Activated naive CD8-positive, alpha-beta T cell treated with anti-CD3 and anti-CD28 coated beads, Interleukin-2, amount 50 U/mL, for 24 hours (primary cell): ENCODE measurements at regions not wholly inside any gene's neighbourhood (a gene's known extent, or its start where the extent isn't known, plus 50 kb on each side); places are given as distances from the start of the nearest gene placed in this dataset.

Source experiments
- ATAC-seq: fragments of 150-1000 bp; cut with Tn5 transposase; one replicate; pipeline ENCODE4 v1.10.0; 2021
- DNase-seq: peaks from one replicate; pipeline ENCODE4 v3.0.0; 2021
- H3K27ac Mint-ChIP-seq: one replicate; pipeline ENCODE4 v1.8.0; 2021; ENCODE audit warnings: mild to moderate bottlenecking, mixed read lengths
- H3K27me3 Mint-ChIP-seq: one replicate; pipeline ENCODE4 v1.8.0; 2021; ENCODE audit warnings: mixed read lengths
- H3K36me3 Mint-ChIP-seq: one replicate; pipeline ENCODE4 v1.8.0; 2021; ENCODE audit warnings: low read depth, mixed read lengths
- H3K4me1 Mint-ChIP-seq: one replicate; pipeline ENCODE4 v1.8.0; 2021; ENCODE audit warnings: mixed read lengths
- H3K4me3 Mint-ChIP-seq: one replicate; pipeline ENCODE4 v1.8.0; 2021; ENCODE audit warnings: mild to moderate bottlenecking, moderate library complexity, mixed read lengths
- H3K9me3 Mint-ChIP-seq: one replicate; pipeline ENCODE4 v1.8.0; 2021; ENCODE audit warnings: mixed read lengths

DNA sequence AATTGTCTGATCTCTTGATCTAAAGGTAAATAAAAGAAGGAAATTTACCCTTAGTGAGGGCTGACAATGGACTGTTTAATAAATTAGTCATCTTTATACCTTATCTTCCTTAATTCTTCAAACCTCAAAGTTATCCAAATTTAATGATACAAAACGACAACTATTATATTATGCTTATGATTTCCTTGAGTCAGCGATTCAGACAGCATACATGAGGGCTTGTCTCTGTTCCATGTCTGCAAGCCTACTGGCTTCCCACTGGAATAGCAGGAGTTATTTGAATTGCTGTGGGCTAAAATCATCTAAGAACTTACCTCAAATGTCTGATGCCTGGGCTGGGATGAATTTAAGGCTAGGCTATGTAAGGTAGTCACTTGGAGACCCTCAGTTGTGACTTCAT is 197.2 kb upstream of the MDGA2 start:
- no peaks in the 10 kb centered on the region for H3K4me1 Mint-ChIP-seq
- DNase-seq = no peak
- ATAC-seq = no peak
- no peaks in the 10 kb centered on the region for H3K9me3 Mint-ChIP-seq
- no peaks in the 10 kb centered on the region for H3K36me3 Mint-ChIP-seq
- H3K27me3 Mint-ChIP-seq = no peaks in the 10 kb centered on the region
- H3K4me3 Mint-ChIP-seq = no peak overlapping the region
- H3K27ac Mint-ChIP-seq = no peak overlapping the region

DNA sequence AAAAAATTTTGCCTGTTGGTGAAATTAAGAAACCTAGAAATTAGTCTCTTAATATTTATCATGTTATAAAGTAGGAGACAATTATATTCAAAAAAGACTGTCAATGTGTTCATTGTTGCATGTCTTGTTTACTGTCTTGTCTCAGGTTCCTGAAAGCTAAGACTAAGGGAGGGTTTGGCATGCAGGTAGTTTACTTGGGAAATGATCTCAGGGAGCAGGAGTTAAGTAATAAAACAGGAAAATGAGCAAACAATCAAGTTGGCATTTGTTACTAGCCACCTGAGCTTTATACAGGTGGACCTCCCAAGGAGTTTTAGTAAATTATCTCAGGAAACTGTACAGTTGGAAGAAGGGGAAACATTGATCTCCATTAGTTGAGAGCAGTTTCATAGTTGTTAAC is 188.0 kb upstream of the MDGA2 start:
- Mint-ChIP-seq H3K36me3 (no peaks in the 10 kb centered on the region), H3K4me3 (no peak overlapping the region), H3K27me3 (no peaks in the 10 kb centered on the region), H3K9me3 (no peaks in the 10 kb centered on the region), H3K27ac (no peak overlapping the region), H3K4me1 (no peaks in the 10 kb centered on the region)
- ATAC-seq = no peak
- no peak for DNase-seq

DNA sequence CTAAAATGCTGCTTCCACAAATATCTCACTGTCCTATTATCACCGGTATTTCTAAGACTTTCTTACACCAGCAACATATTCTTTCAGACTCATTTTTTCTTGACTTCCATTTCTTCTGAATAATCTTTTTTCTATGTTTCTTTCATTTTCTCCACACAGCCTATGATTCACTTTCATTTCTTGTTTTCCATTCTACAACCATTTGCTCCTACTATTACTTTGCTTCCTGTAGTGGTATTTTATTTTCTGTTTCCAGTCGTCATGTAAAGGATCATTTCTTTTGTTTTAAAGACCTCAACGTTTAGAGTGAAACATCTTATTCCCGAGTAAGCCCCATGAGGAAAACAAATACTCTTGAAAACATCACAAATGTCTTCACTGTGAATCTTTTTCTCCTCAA is 182.2 kb upstream of the MDGA2 start:
- no peak overlapping the region for H3K27ac Mint-ChIP-seq
- H3K9me3 Mint-ChIP-seq = no peaks in the 10 kb centered on the region
- H3K4me3 Mint-ChIP-seq = no peak overlapping the region
- DNase-seq (no peak), ATAC-seq (no peak)
- H3K4me1 Mint-ChIP-seq = no peaks in the 10 kb centered on the region
- H3K36me3 Mint-ChIP-seq = no peaks in the 10 kb centered on the region
- no peaks in the 10 kb centered on the region for H3K27me3 Mint-ChIP-seq

DNA sequence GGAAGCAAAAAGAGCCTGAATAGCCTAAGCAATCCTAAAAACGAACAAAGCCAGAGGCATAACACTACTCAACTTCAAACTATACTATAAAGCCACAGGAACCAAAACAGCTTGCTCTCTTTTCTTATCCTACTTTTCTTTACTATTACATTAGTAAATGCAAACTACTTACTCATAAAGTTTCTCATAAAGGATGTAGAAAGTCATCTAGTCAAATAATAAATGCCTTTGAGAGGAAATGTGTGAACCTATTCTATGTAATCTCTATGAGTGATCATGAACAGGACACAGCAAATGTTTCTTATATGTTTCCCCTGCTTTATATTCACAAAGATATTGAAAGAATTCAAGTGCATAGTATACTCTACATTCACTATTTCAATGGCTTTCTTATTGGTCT is 176.9 kb upstream of the MDGA2 start:
- Mint-ChIP-seq H3K27me3 (no peaks in the 10 kb centered on the region), H3K27ac (no peak overlapping the region), H3K4me3 (no peak overlapping the region), H3K9me3 (peaks cover 10% of the 10 kb centered on the region), H3K4me1 (no peaks in the 10 kb centered on the region), H3K36me3 (no peaks in the 10 kb centered on the region)
- ATAC-seq = no peak
- DNase-seq = no peak

DNA sequence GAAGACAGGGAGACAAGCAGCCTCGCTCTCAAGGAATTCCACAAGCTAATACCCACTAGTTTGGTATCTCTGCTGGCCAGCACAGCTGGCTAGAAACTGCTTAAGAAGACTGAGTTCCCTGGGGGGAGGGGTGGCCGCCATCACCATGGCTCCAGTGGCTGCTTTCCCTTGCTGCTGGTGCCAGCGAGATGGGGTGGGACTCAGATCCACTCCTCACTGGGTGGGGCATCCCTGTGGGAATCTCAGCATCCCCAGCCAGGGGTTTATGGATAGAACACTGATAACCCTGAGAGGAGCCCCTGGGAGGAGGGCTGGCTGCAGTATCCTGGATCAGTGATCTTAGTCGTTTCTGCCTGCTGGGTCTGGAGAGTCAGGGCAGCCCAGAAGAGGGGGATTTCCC is 170.6 kb upstream of the MDGA2 start:
- ATAC-seq = no peak
- Mint-ChIP-seq H3K4me1 (no peaks in the 10 kb centered on the region), H3K9me3 (peaks cover 22% of the 10 kb centered on the region), H3K27ac (no peak overlapping the region), H3K4me3 (no peak overlapping the region), H3K36me3 (no peaks in the 10 kb centered on the region), H3K27me3 (no peaks in the 10 kb centered on the region)
- no peak for DNase-seq

DNA sequence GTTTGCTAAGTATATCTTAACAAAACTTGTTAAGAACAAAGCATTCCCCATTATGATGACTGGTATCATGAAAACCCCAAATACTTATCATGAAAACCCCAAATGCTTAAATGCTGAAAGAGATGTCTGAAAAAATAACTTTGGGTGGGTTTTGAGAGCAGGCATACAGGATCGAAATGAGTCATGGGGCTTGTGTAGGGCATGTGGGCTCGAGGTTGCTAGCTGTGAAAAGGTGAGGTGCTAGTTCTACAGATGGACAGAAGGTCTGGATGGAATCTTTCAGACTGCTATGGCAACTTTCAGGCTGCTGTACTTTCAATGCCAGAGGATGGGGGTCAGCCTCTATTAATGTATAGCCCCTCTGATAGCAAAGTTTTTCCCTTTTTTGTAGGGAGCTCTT is 167.8 kb upstream of the MDGA2 start:
- no peaks in the 10 kb centered on the region for H3K36me3 Mint-ChIP-seq
- H3K27me3 Mint-ChIP-seq = no peaks in the 10 kb centered on the region
- no peaks in the 10 kb centered on the region for H3K4me1 Mint-ChIP-seq
- DNase-seq = no peak
- peaks cover 12% of the 10 kb centered on the region for H3K9me3 Mint-ChIP-seq
- H3K27ac Mint-ChIP-seq = no peak overlapping the region
- H3K4me3 Mint-ChIP-seq = no peak overlapping the region
- ATAC-seq = no peak

DNA sequence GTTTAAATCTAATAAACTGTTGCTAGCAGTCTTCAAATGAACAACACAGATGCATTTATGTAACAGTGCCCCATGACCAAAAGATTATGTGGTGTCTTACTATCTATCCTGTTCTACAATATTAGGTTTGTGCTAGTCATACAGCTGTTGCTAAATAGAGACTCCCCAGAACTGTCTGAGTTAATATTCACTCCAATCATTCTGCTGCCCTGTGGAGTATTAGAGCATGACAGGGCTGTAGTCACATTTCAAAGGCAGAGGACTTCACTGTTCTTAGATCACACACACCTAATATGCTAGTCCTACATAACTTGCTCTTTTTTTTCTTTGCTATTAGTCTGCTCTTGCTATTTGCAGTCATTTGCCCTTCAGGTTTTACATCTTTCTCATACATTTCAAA is 157.6 kb upstream of the MDGA2 start:
- Mint-ChIP-seq H3K4me1 (no peaks in the 10 kb centered on the region), H3K27ac (no peak overlapping the region), H3K27me3 (no peaks in the 10 kb centered on the region), H3K4me3 (no peak overlapping the region), H3K36me3 (no peaks in the 10 kb centered on the region), H3K9me3 (peaks cover 3% of the 10 kb centered on the region)
- no peak for DNase-seq
- no peak for ATAC-seq

DNA sequence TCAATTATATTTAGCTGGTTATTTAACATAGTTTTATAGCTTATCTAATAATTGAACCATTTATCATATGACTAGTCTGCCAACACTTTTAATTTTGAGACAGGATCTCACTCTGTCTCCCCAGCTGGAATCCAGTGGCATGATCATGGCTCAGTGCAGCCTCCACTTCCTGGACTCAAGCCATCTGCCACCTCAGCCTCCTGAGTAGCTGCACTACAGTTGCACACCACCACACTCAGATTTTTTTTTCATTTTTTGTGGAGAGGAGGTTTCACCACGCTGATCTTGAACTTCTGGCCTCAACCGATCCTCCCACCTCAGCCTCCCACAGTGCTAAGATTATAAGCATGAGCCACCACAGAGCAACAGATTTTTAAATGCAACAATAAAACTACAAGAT is 151.4 kb upstream of the MDGA2 start:
- Mint-ChIP-seq H3K9me3 (peaks cover 3% of the 10 kb centered on the region), H3K36me3 (no peaks in the 10 kb centered on the region), H3K4me1 (no peaks in the 10 kb centered on the region), H3K4me3 (no peak overlapping the region), H3K27me3 (no peaks in the 10 kb centered on the region), H3K27ac (no peak overlapping the region)
- ATAC-seq = no peak
- no peak for DNase-seq

DNA sequence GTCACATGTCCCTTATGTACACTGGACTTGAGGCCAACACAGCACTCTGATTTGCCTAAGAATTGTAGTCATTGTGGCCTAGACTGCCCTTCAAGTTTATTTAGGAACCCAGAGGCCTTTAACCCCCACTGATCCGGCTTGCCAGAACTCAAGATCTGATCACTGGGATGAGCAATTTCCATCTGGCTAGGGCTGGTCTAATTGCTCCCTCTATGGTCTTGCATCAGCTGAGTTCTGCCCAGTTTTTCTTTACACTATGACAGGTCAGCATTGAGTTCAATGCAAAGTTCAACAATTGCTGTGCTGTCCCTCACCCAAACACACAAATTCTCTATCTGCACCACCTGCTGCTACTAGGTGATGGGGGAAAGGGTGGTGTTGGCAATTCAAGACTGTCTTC is 146.9 kb upstream of the MDGA2 start:
- DNase-seq (no peak), ATAC-seq (no peak)
- Mint-ChIP-seq H3K27me3 (no peaks in the 10 kb centered on the region), H3K27ac (no peak overlapping the region), H3K36me3 (no peaks in the 10 kb centered on the region), H3K4me1 (no peaks in the 10 kb centered on the region), H3K9me3 (no peaks in the 10 kb centered on the region), H3K4me3 (no peak overlapping the region)

DNA sequence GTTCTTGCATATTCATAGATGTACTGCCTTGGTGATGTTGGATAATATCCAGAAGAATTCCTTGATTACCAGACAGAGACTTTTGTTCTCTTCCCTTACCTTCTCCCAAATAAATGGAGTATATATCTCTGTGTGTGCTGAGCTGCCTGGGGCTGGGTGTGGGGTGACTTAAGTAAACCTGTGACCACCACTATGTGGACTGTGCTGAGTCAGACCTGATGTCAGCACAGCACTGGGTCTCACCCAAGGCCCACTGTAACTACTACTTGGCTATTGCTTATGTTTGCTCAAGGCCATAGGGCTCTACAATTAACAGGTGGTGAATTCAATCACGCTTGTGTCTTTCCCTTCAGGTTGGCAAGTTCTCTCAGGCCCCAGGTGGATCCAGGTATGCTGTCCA is 145.7 kb upstream of the MDGA2 start:
- no peaks in the 10 kb centered on the region for H3K9me3 Mint-ChIP-seq
- no peak overlapping the region for H3K4me3 Mint-ChIP-seq
- ATAC-seq = no peak

DNA sequence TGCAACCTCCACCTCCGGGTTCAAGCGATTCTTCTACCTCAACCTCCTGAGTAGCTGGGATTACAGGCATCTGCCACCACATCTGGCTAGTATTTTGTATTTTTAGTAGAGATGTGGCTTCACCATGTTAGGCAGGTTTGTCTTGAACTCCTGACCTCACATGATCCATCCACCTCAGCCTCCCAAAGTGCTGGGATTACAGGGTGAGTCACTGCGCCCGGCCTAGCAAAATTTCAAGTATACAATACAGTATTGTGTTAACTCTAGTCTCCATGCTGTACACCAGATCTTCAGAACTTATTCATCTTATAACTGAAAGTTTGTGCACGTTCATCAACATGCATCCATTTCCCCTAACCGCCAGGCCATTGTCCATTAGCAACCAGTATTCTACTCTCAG is 115.1 kb upstream of the MDGA2 start:
- Mint-ChIP-seq H3K27me3 (no peaks in the 10 kb centered on the region), H3K4me1 (no peaks in the 10 kb centered on the region), H3K27ac (no peak overlapping the region), H3K9me3 (no peaks in the 10 kb centered on the region), H3K4me3 (no peak overlapping the region), H3K36me3 (no peaks in the 10 kb centered on the region)
- DNase-seq = no peak
- ATAC-seq = no peak

More for the DNA sequence above, 145.7 kb upstream of the MDGA2 start:
- no peak overlapping the region for H3K27ac Mint-ChIP-seq
- H3K4me1 Mint-ChIP-seq = no peaks in the 10 kb centered on the region
- H3K36me3 Mint-ChIP-seq = no peaks in the 10 kb centered on the region
- DNase-seq = no peak
- H3K27me3 Mint-ChIP-seq = no peaks in the 10 kb centered on the region

DNA sequence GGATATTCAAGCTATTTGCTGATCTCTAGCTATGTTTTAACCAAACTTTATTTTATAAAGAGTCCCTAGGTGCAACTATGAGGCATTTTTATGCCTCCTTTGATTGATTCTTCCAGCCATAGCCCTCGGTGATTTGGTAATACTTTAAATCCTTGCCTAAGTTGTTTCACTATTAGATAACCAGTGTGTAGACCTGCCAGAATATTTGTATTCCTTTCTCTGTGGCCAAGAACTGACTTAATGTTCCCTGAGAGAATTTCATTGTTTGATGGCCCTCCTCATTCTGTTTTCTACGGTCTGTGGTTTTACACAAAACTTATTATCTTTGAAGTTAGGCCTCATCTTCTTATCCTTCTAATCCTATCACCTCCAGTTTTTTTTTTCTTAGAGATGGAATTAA is 109.7 kb upstream of the MDGA2 start:
- Mint-ChIP-seq H3K27ac (no peak overlapping the region), H3K9me3 (no peaks in the 10 kb centered on the region), H3K4me1 (no peaks in the 10 kb centered on the region), H3K4me3 (no peak overlapping the region), H3K27me3 (no peaks in the 10 kb centered on the region), H3K36me3 (no peaks in the 10 kb centered on the region)
- ATAC-seq = no peak
- DNase-seq = no peak

DNA sequence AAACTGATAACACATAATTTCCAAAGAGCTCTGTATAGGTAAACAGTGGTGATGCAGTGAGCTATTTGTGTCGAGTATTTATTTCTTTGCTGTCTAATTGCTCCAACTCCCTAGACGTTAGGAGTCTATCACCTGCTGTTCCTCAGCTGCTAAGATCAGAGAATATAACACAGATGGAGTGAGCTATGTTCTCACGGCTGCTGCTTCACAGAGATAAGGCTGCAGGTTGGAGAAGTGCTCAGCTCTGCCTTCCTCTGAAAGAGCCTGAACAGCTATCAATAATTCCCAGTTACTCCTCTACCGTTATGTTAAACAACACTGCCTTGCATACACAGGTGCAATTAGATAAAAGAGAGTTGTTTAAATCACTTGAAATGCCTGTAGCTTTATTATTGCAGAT is 103.2 kb upstream of the MDGA2 start:
- no peaks in the 10 kb centered on the region for H3K9me3 Mint-ChIP-seq
- H3K4me1 Mint-ChIP-seq = no peaks in the 10 kb centered on the region
- no peaks in the 10 kb centered on the region for H3K36me3 Mint-ChIP-seq
- H3K4me3 Mint-ChIP-seq = no peak overlapping the region
- ATAC-seq (no peak), DNase-seq (no peak)
- no peak overlapping the region for H3K27ac Mint-ChIP-seq
- no peaks in the 10 kb centered on the region for H3K27me3 Mint-ChIP-seq

DNA sequence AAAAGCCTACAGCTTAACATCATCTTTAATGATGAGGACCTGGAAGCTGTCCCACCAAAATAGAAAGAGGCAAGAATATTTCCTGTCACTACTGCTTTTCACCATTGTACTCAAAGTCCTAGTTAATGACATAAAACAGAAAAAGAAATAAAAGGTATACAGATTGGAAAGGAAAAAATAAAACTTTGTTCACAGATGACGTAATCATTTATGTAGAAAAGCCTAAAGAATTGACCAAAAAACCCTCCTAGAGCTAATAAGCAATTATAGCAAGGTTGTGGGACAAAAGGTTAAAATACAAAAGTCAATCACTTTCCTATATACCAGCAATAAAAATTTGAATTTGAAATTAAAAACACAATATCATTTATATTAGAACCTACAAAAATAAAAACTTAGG is 97.2 kb upstream of the MDGA2 start:
- Mint-ChIP-seq H3K36me3 (no peaks in the 10 kb centered on the region), H3K4me1 (no peaks in the 10 kb centered on the region), H3K27ac (no peak overlapping the region), H3K4me3 (no peak overlapping the region), H3K27me3 (no peaks in the 10 kb centered on the region), H3K9me3 (peaks cover 10% of the 10 kb centered on the region)
- no peak for ATAC-seq
- no peak for DNase-seq

DNA sequence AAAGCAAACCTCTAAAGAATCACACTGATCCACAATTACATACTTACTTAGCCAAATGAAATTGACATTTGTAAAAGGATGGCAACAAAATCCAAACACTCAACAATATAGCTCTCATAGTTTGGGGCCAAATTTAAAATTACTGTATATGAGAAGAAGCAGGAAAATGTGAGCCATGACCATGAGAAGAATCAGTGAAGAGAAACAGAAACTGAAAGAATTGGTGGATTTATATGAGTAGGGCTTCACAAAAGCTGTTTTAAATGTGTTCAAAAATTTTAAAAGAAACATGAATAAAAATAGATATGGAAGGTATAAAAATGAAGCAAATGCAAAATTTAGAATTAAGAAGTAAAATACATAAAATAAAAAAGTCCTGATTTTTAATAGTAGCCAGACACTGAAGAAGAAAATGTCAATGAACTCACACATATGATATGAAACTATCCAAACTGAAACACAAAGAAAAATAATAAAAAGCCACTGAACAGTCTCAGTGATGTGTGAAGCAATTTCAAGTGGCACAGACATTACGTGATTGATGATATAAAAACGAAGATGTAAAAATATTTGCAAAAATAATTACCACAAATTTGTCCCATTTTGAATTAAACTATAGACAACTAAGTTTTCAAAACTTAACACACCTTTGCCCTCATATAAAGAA is 87.9 kb upstream of the MDGA2 start:
- DNase-seq (no peak), ATAC-seq (no peak)
- Mint-ChIP-seq H3K4me3 (no peak overlapping the region), H3K36me3 (no peaks in the 10 kb centered on the region), H3K27me3 (no peaks in the 10 kb centered on the region), H3K4me1 (no peaks in the 10 kb centered on the region), H3K27ac (no peak overlapping the region), H3K9me3 (peaks cover 14% of the 10 kb centered on the region)

DNA sequence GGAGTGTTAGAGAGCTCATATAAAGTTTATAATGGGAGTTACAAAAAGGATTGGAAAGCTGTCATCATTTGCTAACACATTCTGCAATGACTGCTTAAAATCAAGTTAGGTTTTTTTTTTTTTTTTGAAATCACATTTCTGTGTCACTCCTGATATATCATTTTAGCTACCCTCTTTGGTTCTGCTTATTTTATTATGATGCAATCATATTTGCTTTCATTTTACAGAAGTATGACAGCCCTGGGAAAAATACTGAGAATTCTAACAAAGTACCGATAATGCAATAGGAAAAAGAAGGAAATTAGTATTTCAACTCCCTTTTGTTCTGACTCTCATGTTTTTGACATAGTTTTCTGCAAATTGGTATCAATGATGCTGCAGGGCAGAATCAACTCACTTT is 71.6 kb upstream of the MDGA2 start:
- no peak for ATAC-seq
- no peak overlapping the region for H3K27ac Mint-ChIP-seq

More for the DNA sequence above, 71.6 kb upstream of the MDGA2 start:
- H3K27me3 Mint-ChIP-seq = no peaks in the 10 kb centered on the region
- no peak overlapping the region for H3K4me3 Mint-ChIP-seq
- no peaks in the 10 kb centered on the region for H3K9me3 Mint-ChIP-seq
- H3K4me1 Mint-ChIP-seq = no peaks in the 10 kb centered on the region
- DNase-seq = no peak
- H3K36me3 Mint-ChIP-seq = no peaks in the 10 kb centered on the region
